IPS DF 6.9 (cell line): ENCODE measurements at regions not wholly inside any gene's neighbourhood (a gene's known extent, or its start where the extent isn't known, plus 50 kb on each side); places are given as distances from the start of the nearest gene placed in this dataset.

Experiments used
- DNase-seq: peaks from one replicate; pipeline ENCODE4 v3.0.0-alpha.2; 2013; ENCODE audit warnings: low read depth, low spot score
- H3K27ac ChIP-seq: one replicate; pipeline ENCODE4 v1.5.1; 2013; ENCODE audit warnings: low read length, control low read depth
- H3K27me3 ChIP-seq: 2 replicates; pipeline ENCODE4 v1.6.1; 2013; ENCODE audit warnings: mild to moderate bottlenecking, low read length; ENCODE audit not compliant: control insufficient read depth, insufficient read depth
- H3K36me3 ChIP-seq: 2 replicates; pipeline ENCODE4 v1.6.1; 2013; ENCODE audit warnings: low read length; ENCODE audit not compliant: control insufficient read depth, insufficient read depth
- H3K4me1 ChIP-seq: 2 replicates; pipeline ENCODE4 v1.6.1; 2013; ENCODE audit warnings: low read length; ENCODE audit not compliant: control insufficient read depth, insufficient read depth
- H3K4me3 ChIP-seq: 2 replicates; pipeline ENCODE4 v1.5.1; 2013; ENCODE audit warnings: mild to moderate bottlenecking, low read length
- H3K9me3 ChIP-seq: 2 replicates; pipeline ENCODE4 v1.6.1; 2013; ENCODE audit warnings: low read length, inconsistent platforms; ENCODE audit not compliant: control insufficient read depth, insufficient read depth
- WGBS: extraction: QIAGEN DNeasy Blood & Tissue Kit; methylation state at CpG from one replicate; pipeline ENCODE4 v1.1.7; 2013; ENCODE audit warnings: mixed read lengths, missing lambda C conversion rate; ENCODE audit not compliant: insufficient read length, insufficient coverage; 5-methylcytosine and 5-hydroxymethylcytosine counted together

DNA sequence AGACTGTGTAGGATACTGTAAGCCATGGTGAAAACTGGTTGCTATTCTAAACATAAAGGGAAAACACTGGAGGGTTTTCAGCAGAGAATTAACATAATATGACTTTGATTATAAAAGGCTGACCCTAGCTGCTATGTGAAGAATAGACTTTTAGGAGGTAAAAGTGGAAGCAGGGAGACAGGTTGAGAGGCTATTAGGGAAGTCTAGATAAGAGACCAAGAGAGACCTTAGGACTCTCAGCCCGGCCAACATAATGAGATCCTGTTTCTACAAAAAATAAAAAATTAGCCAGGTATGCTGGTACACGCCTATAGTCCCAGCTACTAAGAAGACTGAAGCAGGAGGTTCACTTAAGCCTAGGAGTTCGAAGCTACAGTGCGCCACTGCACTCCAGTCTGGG, 393.2 kb upstream of the PMFBP1 start:
- no peak overlapping the region for H3K4me3 ChIP-seq
- H3K27me3 ChIP-seq, result no peaks in the 10 kb centered on the region
- no CpG with 5 or more reads among the region's 4 CpGs for WGBS
- no peaks in the 10 kb centered on the region for H3K9me3 ChIP-seq
- no peak for DNase-seq
- H3K36me3 ChIP-seq, result no peaks in the 10 kb centered on the region
- no peaks in the 10 kb centered on the region for H3K4me1 ChIP-seq
- H3K27ac ChIP-seq, result no peak overlapping the region

GRCh38 chr16:72560617-72561016, 388.7 kb upstream of the PMFBP1 start:
- no peaks in the 10 kb centered on the region for H3K36me3 ChIP-seq
- no CpG with 5 or more reads among the region's 2 CpGs for WGBS
- no peak overlapping the region for H3K4me3 ChIP-seq
- H3K27ac ChIP-seq, result no peak overlapping the region
- no peaks in the 10 kb centered on the region for H3K27me3 ChIP-seq
- H3K9me3 ChIP-seq, result no peaks in the 10 kb centered on the region
- no peak for DNase-seq
- no peaks in the 10 kb centered on the region for H3K4me1 ChIP-seq

DNA sequence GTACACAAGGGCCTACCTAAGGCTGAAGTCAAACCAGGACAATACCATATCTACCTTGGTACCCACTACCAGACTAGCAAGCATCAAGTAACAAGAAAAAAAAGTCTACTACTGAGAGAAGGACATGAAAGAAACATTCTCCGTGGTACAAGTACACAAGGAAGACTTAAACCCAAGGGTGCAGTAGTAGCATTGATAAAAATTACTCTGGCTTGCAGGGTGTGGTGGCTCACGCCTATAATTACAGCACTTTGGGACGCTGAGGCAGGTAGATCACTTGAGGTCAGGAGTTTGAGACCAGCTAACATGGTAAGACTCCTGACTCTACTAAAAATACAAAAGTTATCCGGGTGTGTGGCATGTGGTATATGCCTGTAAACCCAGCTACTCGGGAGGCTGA, 386.5 kb upstream of the PMFBP1 start:
- H3K27me3 ChIP-seq, result no peaks in the 10 kb centered on the region
- DNase-seq, result no peak
- no CpG with 5 or more reads among the region's 5 CpGs for WGBS

DNA sequence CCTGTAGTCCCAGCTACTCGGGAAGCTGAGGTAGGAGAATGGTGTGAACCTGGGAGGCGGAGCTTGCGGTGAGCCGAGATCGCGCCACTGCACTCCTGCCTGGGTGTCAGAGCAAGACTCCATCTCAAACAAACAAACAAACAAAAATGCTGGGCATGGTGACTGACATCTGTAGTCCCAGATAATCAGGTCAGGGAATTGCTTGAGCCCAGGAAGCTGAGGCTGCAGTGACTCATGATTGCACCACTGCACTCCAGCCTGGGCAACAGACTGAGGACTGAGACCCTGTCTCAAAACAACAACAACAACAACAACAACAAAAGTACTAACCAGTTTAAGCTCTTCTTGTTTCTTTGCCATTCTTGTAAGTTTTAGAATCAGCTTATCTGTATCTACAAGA, 383.0 kb upstream of the PMFBP1 start:
- Histone ChIP-seq H3K27me3 (no peaks in the 10 kb centered on the region), H3K36me3 (no peaks in the 10 kb centered on the region), H3K27ac (no peak overlapping the region), H3K9me3 (no peaks in the 10 kb centered on the region), H3K4me3 (no peak overlapping the region), H3K4me1 (no peaks in the 10 kb centered on the region)
- no peak for DNase-seq
- WGBS, result no CpG with 5 or more reads among the region's 6 CpGs

More for the DNA sequence above, 386.5 kb upstream of the PMFBP1 start:
- no peaks in the 10 kb centered on the region for H3K9me3 ChIP-seq
- no peak overlapping the region for H3K27ac ChIP-seq
- no peak overlapping the region for H3K4me3 ChIP-seq
- no peaks in the 10 kb centered on the region for H3K36me3 ChIP-seq
- H3K4me1 ChIP-seq, result no peaks in the 10 kb centered on the region

- Histone ChIP-seq H3K9me3 (no peaks in the 10 kb centered on the region), H3K4me3 (no peak overlapping the region), H3K36me3 (no peaks in the 10 kb centered on the region), H3K27me3 (no peaks in the 10 kb centered on the region), H3K4me1 (no peaks in the 10 kb centered on the region), H3K27ac (no peak overlapping the region)
- DNase-seq, result no peak
These were observed 380.7 kb upstream of the PMFBP1 start for GRCh38 chr16:72552654-72553053.

- WGBS, result no CpG with 5 or more reads among the region's 1 CpG
- Histone ChIP-seq H3K27ac (no peak overlapping the region), H3K36me3 (no peaks in the 10 kb centered on the region), H3K27me3 (no peaks in the 10 kb centered on the region), H3K4me1 (no peaks in the 10 kb centered on the region), H3K4me3 (no peak overlapping the region), H3K9me3 (no peaks in the 10 kb centered on the region)
- DNase-seq, result no peak
These were observed 379.7 kb upstream of the PMFBP1 start for GRCh38 chr16:72551649-72552048.

- Histone ChIP-seq H3K27me3 (no peaks in the 10 kb centered on the region), H3K36me3 (no peaks in the 10 kb centered on the region), H3K4me1 (no peaks in the 10 kb centered on the region), H3K27ac (no peak overlapping the region), H3K9me3 (no peaks in the 10 kb centered on the region), H3K4me3 (no peak overlapping the region)
- no peak for DNase-seq
- no CpG with 5 or more reads among the region's 2 CpGs for WGBS
These were observed 377.9 kb upstream of the PMFBP1 start for GRCh38 chr16:72549878-72550277.

DNA sequence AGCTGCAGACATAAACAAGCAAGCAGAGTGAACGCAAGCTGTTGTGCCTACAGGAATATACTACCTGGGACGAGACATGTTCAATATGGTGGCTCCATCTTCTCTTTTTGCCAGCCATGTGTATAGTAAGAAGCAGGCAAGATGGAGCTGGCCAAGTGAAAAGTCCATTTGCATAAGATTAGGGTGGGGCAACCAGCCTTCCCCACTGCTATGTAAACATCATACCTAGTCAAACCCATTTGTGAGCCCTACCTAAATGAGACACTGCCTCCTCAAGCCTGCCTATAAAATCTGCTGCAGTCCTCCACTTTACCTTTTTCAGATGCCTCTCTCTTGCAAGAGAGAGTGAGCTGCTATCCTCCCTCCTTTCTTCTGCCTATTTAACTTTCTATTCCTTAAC, 370.1 kb upstream of the PMFBP1 start:
- Histone ChIP-seq H3K36me3 (no peaks in the 10 kb centered on the region), H3K4me3 (no peak overlapping the region), H3K4me1 (no peaks in the 10 kb centered on the region), H3K9me3 (no peaks in the 10 kb centered on the region), H3K27me3 (no peaks in the 10 kb centered on the region), H3K27ac (no peak overlapping the region)
- WGBS, result no CpG with 5 or more reads among the region's 2 CpGs
- no peak for DNase-seq

DNA sequence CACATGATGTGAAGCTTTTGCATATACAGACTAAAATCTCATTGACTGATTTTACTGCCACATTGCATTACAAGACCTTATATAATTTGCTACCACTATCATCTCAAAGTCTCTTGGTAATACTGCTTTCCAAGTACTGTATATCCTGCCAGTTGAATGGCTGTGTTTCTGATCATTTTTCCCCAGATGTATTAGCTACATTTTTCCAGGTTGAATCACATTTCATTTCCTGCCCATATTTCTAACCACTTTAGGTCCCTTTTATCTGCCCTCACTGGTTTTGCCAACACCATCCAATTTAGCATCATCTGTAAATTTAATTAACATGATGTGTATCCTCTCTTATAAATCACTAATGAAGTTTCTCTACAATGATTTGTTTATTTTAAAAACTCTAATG, 365.7 kb upstream of the PMFBP1 start:
- Histone ChIP-seq H3K36me3 (no peaks in the 10 kb centered on the region), H3K27me3 (no peaks in the 10 kb centered on the region), H3K9me3 (no peaks in the 10 kb centered on the region), H3K4me3 (no peak overlapping the region), H3K4me1 (no peaks in the 10 kb centered on the region), H3K27ac (no peak overlapping the region)
- DNase-seq, result no peak

- DNase-seq, result no peak
- no peak overlapping the region for H3K4me3 ChIP-seq
- H3K9me3 ChIP-seq, result no peaks in the 10 kb centered on the region
- no peaks in the 10 kb centered on the region for H3K36me3 ChIP-seq
- no CpG with 5 or more reads among the region's 2 CpGs for WGBS
- no peaks in the 10 kb centered on the region for H3K4me1 ChIP-seq
- no peak overlapping the region for H3K27ac ChIP-seq
- H3K27me3 ChIP-seq, result no peaks in the 10 kb centered on the region
These were observed 364.9 kb upstream of the PMFBP1 start for GRCh38 chr16:72536723-72537435.

GRCh38 chr16:72532906-72533410, 361.0 kb upstream of the PMFBP1 start:
- no peaks in the 10 kb centered on the region for H3K36me3 ChIP-seq
- no peaks in the 10 kb centered on the region for H3K9me3 ChIP-seq
- H3K27ac ChIP-seq, result no peak overlapping the region
- DNase-seq, result no peak
- H3K4me1 ChIP-seq, result no peaks in the 10 kb centered on the region
- H3K27me3 ChIP-seq, result no peaks in the 10 kb centered on the region
- no CpG with 5 or more reads among the region's 9 CpGs for WGBS
- H3K4me3 ChIP-seq, result no peak overlapping the region
